Gastroesophageal sphincter (tissue), 4 donors: ENCODE measurements at regions not wholly inside any gene's neighbourhood (a gene's known extent, or its start where the extent isn't known, plus 50 kb on each side); places are given as distances from the start of the nearest gene placed in this dataset.

ENCODE experiments used
- ATAC-seq: fragments of 150-250 bp; one replicate; pipeline ENCODE4 v1.9.1; 2016; ENCODE audit warnings: mild to moderate bottlenecking, moderate library complexity
- H3K27ac ChIP-seq, 4 donors: fragments of 200-600 bp; sonication (generic) in 3 of 4; 1 replicate in 3 of 4; 2 replicates in 1 of 4; pipeline ENCODE4 v1.5.1; 2016 to 2019
- H3K27me3 ChIP-seq: fragments of 200-600 bp; sonication (generic); one replicate; pipeline ENCODE4 v1.5.1; 2019
- H3K36me3 ChIP-seq, 2 donors: fragments of 200-600 bp; sonication (generic); one replicate each; pipeline ENCODE4 v1.5.1; 2019; ENCODE audit warnings: control low read depth in 1 of 2
- H3K4me1 ChIP-seq, 3 donors: fragments of 200-600 bp; sonication (generic); 1 replicate in 2 of 3; 2 replicates in 1 of 3; pipeline ENCODE4 v1.5.1; 2016 to 2019; ENCODE audit warnings: control low read depth in 2 of 3
- H3K4me3 ChIP-seq, 2 donors: fragments of 200-600 bp; sonication (generic); one replicate each; pipeline ENCODE4 v1.5.1; 2019; ENCODE audit warnings: mild to moderate bottlenecking in 1 of 2, moderate library complexity in 1 of 2
- H3K9me3 ChIP-seq, 3 donors: fragments of 200-600 bp; sonication (generic); one replicate each; pipeline ENCODE4 v1.5.1; 2017 to 2019; ENCODE audit warnings: control low read depth in 2 of 3
- EP300 ChIP-seq: sonication (generic); formaldehyde crosslinking; IDR thresholded peaks from one replicate; pipeline ENCODE4 v1.6.1; 2017; ENCODE audit warnings: antibody characterized with exemption, mild to moderate bottlenecking
- POLR2A ChIP-seq, 2 donors: fragments of 450-650 bp; IDR thresholded peaks; one replicate each; pipeline ENCODE4 v1.6.1; 2017; ENCODE audit warnings: antibody characterized with exemption in 2 of 2, mild to moderate bottlenecking in 2 of 2, moderate library complexity in 1 of 2
- POLR2AphosphoS5 ChIP-seq: sonication (generic); formaldehyde crosslinking; IDR thresholded peaks from one replicate; pipeline ENCODE4 v1.6.1; 2017; ENCODE audit warnings: antibody characterized with exemption
- WGBS, 2 donors: methylation state at CpG; one replicate each; pipeline ENCODE4 v1.1.5; 2018; ENCODE audit warnings: low coverage in 1 of 2; 5-methylcytosine and 5-hydroxymethylcytosine counted together
- TF ChIP-seq, protein P1 (sequence below), 4 experiments: fragments of 200-600 bp in 2 of 4; fragments of 450-650 bp in 2 of 4; sonication (generic) in 1 of 4; IDR thresholded peaks; one replicate each; pipeline ENCODE4 v1.5.1; 2017 to 2019; ENCODE audit warnings: antibody characterized with exemption in 4 of 4, mild to moderate bottlenecking in 2 of 4, moderate library complexity in 2 of 4

DNA sequence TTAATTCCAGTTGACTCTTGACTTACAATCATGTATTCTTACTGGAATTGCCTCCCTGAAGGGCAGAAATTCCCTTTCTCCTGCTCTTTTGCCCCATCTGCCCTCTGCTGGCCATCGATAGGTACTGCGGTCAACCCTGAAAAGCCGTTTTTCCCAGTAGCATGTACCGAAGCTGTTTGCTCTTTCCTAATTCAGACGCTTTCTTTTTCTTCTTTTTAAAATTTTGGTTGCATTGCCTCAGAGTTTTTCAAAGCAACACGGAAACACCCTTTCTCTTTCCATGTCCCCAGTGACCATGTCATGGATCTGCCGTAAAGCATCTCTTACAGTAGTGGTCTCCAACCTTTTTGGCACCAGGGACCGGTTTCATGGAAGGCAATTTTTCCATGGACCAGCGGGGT is 164.2 kb upstream of the C1orf21 start:
- peak; percentile 34 for ATAC-seq
- no peak overlapping the region for H3K27ac ChIP-seq
- 25 to 34% methylated on average over 9 of the region's 9 CpGs for WGBS, 2 donors

DNA sequence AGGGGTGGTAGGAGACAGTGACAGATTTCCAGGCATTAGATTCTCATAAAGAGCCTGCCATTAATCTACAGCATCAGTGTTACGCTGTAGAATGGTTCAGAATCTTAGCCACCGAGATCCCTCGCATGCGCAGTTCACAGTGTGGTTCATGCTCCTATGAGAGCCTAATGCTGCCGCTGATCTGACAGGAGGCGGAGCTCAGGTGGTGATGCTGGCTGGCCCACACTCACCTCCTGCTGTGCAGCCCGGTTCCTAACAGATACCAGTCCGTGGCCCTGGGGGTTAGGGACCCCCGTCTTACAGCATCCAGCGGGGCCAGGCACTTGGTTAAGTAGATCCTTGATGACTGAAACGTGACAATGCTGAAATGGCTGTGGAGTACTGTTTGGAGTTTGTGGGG is 163.6 kb upstream of the C1orf21 start:
- H3K4me3 ChIP-seq: peak overlapping the region in 1 of 2 donors; percentile 32

More for the DNA sequence above, 164.2 kb upstream of the C1orf21 start:
- Histone ChIP-seq H3K36me3 (no peaks in the 10 kb centered on the region), H3K9me3 (no peaks in the 10 kb centered on the region), H3K4me3 (peak overlapping the region in 1 of 2 donors; percentile 32), H3K27me3 (no peaks in the 10 kb centered on the region), H3K4me1 (peaks cover 0 to 5% (median 0%) of the 10 kb centered on the region in 3 donors)
- TF ChIP-seq, protein P1, sequence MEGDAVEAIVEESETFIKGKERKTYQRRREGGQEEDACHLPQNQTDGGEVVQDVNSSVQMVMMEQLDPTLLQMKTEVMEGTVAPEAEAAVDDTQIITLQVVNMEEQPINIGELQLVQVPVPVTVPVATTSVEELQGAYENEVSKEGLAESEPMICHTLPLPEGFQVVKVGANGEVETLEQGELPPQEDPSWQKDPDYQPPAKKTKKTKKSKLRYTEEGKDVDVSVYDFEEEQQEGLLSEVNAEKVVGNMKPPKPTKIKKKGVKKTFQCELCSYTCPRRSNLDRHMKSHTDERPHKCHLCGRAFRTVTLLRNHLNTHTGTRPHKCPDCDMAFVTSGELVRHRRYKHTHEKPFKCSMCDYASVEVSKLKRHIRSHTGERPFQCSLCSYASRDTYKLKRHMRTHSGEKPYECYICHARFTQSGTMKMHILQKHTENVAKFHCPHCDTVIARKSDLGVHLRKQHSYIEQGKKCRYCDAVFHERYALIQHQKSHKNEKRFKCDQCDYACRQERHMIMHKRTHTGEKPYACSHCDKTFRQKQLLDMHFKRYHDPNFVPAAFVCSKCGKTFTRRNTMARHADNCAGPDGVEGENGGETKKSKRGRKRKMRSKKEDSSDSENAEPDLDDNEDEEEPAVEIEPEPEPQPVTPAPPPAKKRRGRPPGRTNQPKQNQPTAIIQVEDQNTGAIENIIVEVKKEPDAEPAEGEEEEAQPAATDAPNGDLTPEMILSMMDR (IDR thresholded peaks at IDR 0.05): peak; percentile 93 to 95 (median 94)
- no peak for TF ChIP-seq EP300

DNA sequence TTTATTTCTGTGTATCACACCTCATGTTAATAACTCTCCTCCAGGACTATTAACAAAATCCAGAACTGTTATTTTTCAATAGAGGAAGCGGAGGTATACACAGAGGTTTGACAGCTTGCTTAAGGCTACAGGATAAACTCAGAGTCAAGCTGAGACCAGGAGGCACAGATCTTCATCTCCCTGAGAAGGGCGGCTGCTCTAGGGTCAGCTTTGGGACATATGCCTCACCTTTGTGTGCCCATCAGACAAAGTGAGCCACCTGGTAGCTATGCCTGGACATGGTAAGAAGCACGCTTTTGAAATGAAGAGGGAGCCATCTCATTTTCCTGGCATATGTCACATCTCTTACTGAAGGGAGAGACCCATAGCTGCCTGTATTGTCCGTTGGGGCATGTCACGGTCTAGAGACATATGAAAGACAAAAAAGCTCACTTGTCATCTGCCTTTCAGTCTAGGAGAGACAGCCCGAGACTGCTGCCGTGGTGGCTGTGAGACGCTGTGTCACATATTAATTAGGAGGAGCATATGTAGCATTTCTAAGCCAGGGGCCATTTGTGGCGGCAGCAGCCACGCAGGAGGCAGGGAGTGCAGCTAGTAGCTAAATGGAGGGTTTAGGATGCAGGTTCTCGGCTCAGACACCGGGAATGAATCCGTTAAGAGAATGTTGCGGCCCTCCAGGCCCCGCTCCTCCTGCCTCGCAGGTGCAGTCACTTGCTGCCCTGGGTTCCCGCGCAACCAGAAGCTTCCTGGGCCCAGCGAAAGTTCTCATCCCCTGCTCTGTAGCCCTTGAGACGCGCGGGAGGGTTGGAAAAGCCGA is 161.3 kb upstream of the C1orf21 start:
- H3K4me3 ChIP-seq: no peak overlapping the region
- 96% methylated on average over 14 of the region's 23 CpGs; no CpG with 5 or more reads in 1 of the 2 donors for WGBS, 2 donors
- peaks cover 0 to 5% (median 0%) of the 10 kb centered on the region in 3 donors for H3K4me1 ChIP-seq
- H3K36me3 ChIP-seq: no peaks in the 10 kb centered on the region
- no peaks in the 10 kb centered on the region for H3K27me3 ChIP-seq
- H3K9me3 ChIP-seq: no peaks in the 10 kb centered on the region
- TF ChIP-seq POLR2A (IDR thresholded peaks at IDR 0.05) (no peak), POLR2AphosphoS5 (no peak), EP300 (no peak)
- TF ChIP-seq, protein P1 (IDR thresholded peaks at IDR 0.05): no peak
- ATAC-seq: no peak
- no peak overlapping the region for H3K27ac ChIP-seq

More for the DNA sequence above, 163.6 kb upstream of the C1orf21 start:
- peaks cover 0 to 5% (median 0%) of the 10 kb centered on the region in 3 donors for H3K4me1 ChIP-seq
- TF ChIP-seq EP300: no peak
- no peak for TF ChIP-seq POLR2AphosphoS5
- no peak for TF ChIP-seq POLR2A (IDR thresholded peaks at IDR 0.05)
- TF ChIP-seq, protein P1 (IDR thresholded peaks at IDR 0.05): no peak
- no peaks in the 10 kb centered on the region for H3K27me3 ChIP-seq
- no peaks in the 10 kb centered on the region for H3K9me3 ChIP-seq
- WGBS, 2 donors: 87 to 88% methylated on average over 3 to 11 of the region's 11 CpGs
- no peaks in the 10 kb centered on the region for H3K36me3 ChIP-seq
- ATAC-seq: no peak
- no peak overlapping the region for H3K27ac ChIP-seq

DNA sequence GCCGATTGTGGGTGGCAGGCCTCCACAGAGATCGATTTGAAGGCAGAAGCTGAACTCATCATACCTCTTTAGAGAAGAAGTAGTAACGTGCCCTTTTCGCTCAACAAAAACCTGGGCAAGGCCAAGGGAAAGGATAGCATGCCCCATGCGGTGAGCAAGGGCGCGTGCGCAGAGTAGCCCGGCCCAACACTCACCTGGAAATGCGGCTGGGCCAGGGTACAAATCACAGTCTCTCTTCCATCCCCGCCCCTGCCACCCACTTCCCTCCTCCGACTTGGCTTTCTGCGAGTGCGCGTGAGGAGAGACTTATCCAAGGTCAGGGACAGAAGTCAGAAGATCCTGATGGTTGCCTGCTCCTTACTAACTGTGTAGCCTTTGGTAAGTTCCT is 160.7 kb upstream of the C1orf21 start:
- TF ChIP-seq POLR2A (IDR thresholded peaks at IDR 0.05) (no peak), EP300 (no peak), POLR2AphosphoS5 (no peak)
- TF ChIP-seq, protein P1 (IDR thresholded peaks at IDR 0.05): no peak
- Histone ChIP-seq H3K27me3 (no peaks in the 10 kb centered on the region), H3K4me3 (no peak overlapping the region), H3K27ac (no peak overlapping the region), H3K9me3 (no peaks in the 10 kb centered on the region), H3K4me1 (peaks cover 0 to 5% (median 0%) of the 10 kb centered on the region in 3 donors), H3K36me3 (no peaks in the 10 kb centered on the region)
- 94 to 98% methylated on average over 7 to 9 of the region's 15 CpGs for WGBS, 2 donors
- ATAC-seq: no peak

DNA sequence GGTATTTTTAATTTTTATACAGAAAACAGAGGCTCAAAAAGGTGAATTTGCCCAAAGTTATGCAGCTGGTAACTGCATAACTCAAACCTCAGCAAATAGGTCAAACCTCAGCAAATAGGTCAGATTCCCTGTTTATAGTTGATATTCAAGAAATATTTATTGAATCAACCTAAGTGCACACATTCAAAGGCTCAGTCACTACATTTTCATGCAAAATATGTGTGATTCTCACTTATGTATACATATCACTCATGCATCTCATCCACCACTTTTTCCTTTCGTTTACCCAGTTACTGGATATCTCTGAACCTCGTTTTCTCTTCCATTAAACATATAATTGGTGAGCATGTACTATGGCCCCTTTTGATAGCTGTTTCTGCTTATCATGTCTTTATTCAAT is 158.3 kb upstream of the C1orf21 start:
- Histone ChIP-seq H3K9me3 (no peaks in the 10 kb centered on the region), H3K4me3 (no peak overlapping the region), H3K27me3 (no peaks in the 10 kb centered on the region), H3K27ac (no peak overlapping the region), H3K36me3 (no peaks in the 10 kb centered on the region), H3K4me1 (no peaks in the 10 kb centered on the region)
- 80 to 87% methylated on average over 2 of the region's 2 CpGs for WGBS, 2 donors
- no peak for ATAC-seq
- no peak for TF ChIP-seq POLR2AphosphoS5
- TF ChIP-seq POLR2A (IDR thresholded peaks at IDR 0.05): no peak
- TF ChIP-seq EP300: no peak
- TF ChIP-seq, protein P1 (IDR thresholded peaks at IDR 0.05): no peak
